ENCODE measurements at regions not wholly inside any gene's neighbourhood (a gene's known extent, or its start where the extent isn't known, plus 50 kb on each side); places are given as distances from the start of the nearest gene placed in this dataset.

- no peak for TF ChIP-seq ELK1 (IDR thresholded peaks at IDR 0.05; ENCODE audit: low read depth, low read length)
- peak; percentile 48 for TF ChIP-seq IKZF1 (conservative IDR thresholded peaks at IDR 0.05)
- TF ChIP-seq, protein P1, sequence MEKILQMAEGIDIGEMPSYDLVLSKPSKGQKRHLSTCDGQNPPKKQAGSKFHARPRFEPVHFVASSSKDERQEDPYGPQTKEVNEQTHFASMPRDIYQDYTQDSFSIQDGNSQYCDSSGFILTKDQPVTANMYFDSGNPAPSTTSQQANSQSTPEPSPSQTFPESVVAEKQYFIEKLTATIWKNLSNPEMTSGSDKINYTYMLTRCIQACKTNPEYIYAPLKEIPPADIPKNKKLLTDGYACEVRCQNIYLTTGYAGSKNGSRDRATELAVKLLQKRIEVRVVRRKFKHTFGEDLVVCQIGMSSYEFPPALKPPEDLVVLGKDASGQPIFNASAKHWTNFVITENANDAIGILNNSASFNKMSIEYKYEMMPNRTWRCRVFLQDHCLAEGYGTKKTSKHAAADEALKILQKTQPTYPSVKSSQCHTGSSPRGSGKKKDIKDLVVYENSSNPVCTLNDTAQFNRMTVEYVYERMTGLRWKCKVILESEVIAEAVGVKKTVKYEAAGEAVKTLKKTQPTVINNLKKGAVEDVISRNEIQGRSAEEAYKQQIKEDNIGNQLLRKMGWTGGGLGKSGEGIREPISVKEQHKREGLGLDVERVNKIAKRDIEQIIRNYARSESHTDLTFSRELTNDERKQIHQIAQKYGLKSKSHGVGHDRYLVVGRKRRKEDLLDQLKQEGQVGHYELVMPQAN (conservative IDR thresholded peaks at IDR 0.05): no peak
- TF ChIP-seq SMARCA5 (IDR thresholded peaks at IDR 0.05): no peak
- no peak for TF ChIP-seq BHLHE40 (IDR thresholded peaks at IDR 0.05; ENCODE audit: borderline replicate concordance in 1 of 2, low read depth in 2 of 2, low read length in 1 of 2)
- TF ChIP-seq PRDM15 (CRISPR knock-in tag; IDR thresholded peaks at IDR 0.05): no peak
- no peak for TF ChIP-seq ZBTB33 (IDR thresholded peaks at IDR 0.05)
- peak; percentile 81 for TF ChIP-seq RUNX3 (IDR thresholded peaks at IDR 0.05; ENCODE audit: low read length)
- no peak for TF ChIP-seq SUPT20H (IDR thresholded peaks at IDR 0.05; ENCODE audit: borderline replicate concordance, control insufficient read depth, low read depth, low read length)
- TF ChIP-seq PKNOX1 (IDR thresholded peaks at IDR 0.05): no peak
- TF ChIP-seq GATAD2B (conservative IDR thresholded peaks at IDR 0.05; ENCODE audit: low read depth): no peak
- TF ChIP-seq POLR2AphosphoS5 (IDR thresholded peaks at IDR 0.05; ENCODE audit: low read length): no peak
- TF ChIP-seq EZH2 (IDR thresholded peaks at IDR 0.05; ENCODE audit: borderline replicate concordance, control insufficient read depth, low read depth, low read length): no peak
- no peak for TF ChIP-seq TARDBP (IDR thresholded peaks at IDR 0.05; ENCODE audit: borderline replicate concordance)
- TF ChIP-seq, protein P2, sequence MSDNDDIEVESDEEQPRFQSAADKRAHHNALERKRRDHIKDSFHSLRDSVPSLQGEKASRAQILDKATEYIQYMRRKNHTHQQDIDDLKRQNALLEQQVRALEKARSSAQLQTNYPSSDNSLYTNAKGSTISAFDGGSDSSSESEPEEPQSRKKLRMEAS (IDR thresholded peaks at IDR 0.05; ENCODE audit: low read depth, low read length): no peak
- no peak for TF ChIP-seq ASH2L (IDR thresholded peaks at IDR 0.05; ENCODE audit: borderline replicate concordance, low read depth)
- TF ChIP-seq MTA2 (IDR thresholded peaks at IDR 0.05; ENCODE audit: low read depth): peak; percentile 45; the same call in 1 of the 2 replicates
- peak; percentile 51; the same call in 1 of the 2 replicates for TF ChIP-seq CREB1 (IDR thresholded peaks at IDR 0.05; ENCODE audit: low read depth)
- no peak for TF ChIP-seq SP1 (IDR thresholded peaks at IDR 0.05; ENCODE audit: low read depth, low read length)
- TF ChIP-seq HDGF (IDR thresholded peaks at IDR 0.05): no peak
- TF ChIP-seq CBFB (IDR thresholded peaks at IDR 0.05; ENCODE audit: low read depth): 0 out of 2 replicates have a peak, but pooled peaks have one; percentile 23
- no peak for TF ChIP-seq KDM1A (IDR thresholded peaks at IDR 0.05; ENCODE audit: borderline replicate concordance)
Measured at GRCh38 chr2:39494784-39495251, 57.7 kb upstream of the MAP4K3 start (continued).
